ENCODE measurements at regions not wholly inside any gene's neighbourhood (a gene's known extent, or its start where the extent isn't known, plus 50 kb on each side); places are given as distances from the start of the nearest gene placed in this dataset.

GRCh38 chr2:129430911-129431310, 548.6 kb upstream of the RAB6C start:
- TF ChIP-seq, protein P1, sequence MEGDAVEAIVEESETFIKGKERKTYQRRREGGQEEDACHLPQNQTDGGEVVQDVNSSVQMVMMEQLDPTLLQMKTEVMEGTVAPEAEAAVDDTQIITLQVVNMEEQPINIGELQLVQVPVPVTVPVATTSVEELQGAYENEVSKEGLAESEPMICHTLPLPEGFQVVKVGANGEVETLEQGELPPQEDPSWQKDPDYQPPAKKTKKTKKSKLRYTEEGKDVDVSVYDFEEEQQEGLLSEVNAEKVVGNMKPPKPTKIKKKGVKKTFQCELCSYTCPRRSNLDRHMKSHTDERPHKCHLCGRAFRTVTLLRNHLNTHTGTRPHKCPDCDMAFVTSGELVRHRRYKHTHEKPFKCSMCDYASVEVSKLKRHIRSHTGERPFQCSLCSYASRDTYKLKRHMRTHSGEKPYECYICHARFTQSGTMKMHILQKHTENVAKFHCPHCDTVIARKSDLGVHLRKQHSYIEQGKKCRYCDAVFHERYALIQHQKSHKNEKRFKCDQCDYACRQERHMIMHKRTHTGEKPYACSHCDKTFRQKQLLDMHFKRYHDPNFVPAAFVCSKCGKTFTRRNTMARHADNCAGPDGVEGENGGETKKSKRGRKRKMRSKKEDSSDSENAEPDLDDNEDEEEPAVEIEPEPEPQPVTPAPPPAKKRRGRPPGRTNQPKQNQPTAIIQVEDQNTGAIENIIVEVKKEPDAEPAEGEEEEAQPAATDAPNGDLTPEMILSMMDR (IDR thresholded peaks at IDR 0.05) = no peak
- TF ChIP-seq POLR2A (IDR thresholded peaks at IDR 0.05) = no peak

Data from ovary (tissue), 3 donors.